GM18502 (cell line): ENCODE measurements at regions not wholly inside any gene's neighbourhood (a gene's known extent, or its start where the extent isn't known, plus 50 kb on each side); places are given as distances from the start of the nearest gene placed in this dataset.

Experiments used
- ATAC-seq: cut with Tn5 transposase; IDR thresholded peaks from one replicate; pipeline ENCODE4 v1.9.1; 2021; ENCODE audit warnings: mild to moderate bottlenecking; ENCODE audit not compliant: unreplicated experiment, poor library complexity

- no peak for ATAC-seq
These were observed 168.0 kb downstream of the DACT1 start for GRCh38 chr14:58805605-58806409.

- ATAC-seq = no peak
These were observed 169.4 kb downstream of the DACT1 start for GRCh38 chr14:58807191-58807590.

- no peak for ATAC-seq
These were observed 171.1 kb downstream of the DACT1 start for GRCh38 chr14:58808828-58809227.

- no peak for ATAC-seq
These were observed 171.8 kb downstream of the DACT1 start for GRCh38 chr14:58809520-58809919.

GRCh38 chr14:58812050-58812910 is 174.5 kb downstream of the DACT1 start:
- ATAC-seq = peak; percentile 63

GRCh38 chr14:58813745-58814144 is 176.0 kb downstream of the DACT1 start:
- no peak for ATAC-seq

- ATAC-seq = no peak
These were observed 176.7 kb downstream of the DACT1 start for GRCh38 chr14:58814466-58814865.

- no peak for ATAC-seq
These were observed 177.5 kb downstream of the DACT1 start for GRCh38 chr14:58815161-58815701.

- no peak for ATAC-seq
These were observed 178.0 kb downstream of the DACT1 start for GRCh38 chr14:58815794-58816193.

- ATAC-seq = no peak
These were observed 178.8 kb downstream of the DACT1 start for GRCh38 chr14:58816416-58817115.

GRCh38 chr14:58817846-58818245 is 180.1 kb downstream of the DACT1 start:
- no peak for ATAC-seq

GRCh38 chr14:58820032-58820431 is 182.3 kb downstream of the DACT1 start:
- no peak for ATAC-seq

GRCh38 chr14:58821421-58821820 is 183.7 kb downstream of the DACT1 start:
- ATAC-seq = no peak

GRCh38 chr14:58822856-58823255 is 185.1 kb downstream of the DACT1 start:
- no peak for ATAC-seq

- ATAC-seq = no peak
These were observed 185.6 kb downstream of the DACT1 start for GRCh38 chr14:58823312-58823711.

GRCh38 chr14:58824106-58824505 is 186.3 kb downstream of the DACT1 start:
- no peak for ATAC-seq

GRCh38 chr14:58824796-58825195 is 187.0 kb downstream of the DACT1 start:
- ATAC-seq = no peak

GRCh38 chr14:58825606-58826005 is 187.8 kb downstream of the DACT1 start:
- ATAC-seq = no peak

GRCh38 chr14:58826845-58827686 is 189.3 kb downstream of the DACT1 start:
- no peak for ATAC-seq

GRCh38 chr14:58828298-58828697 is 190.5 kb downstream of the DACT1 start:
- ATAC-seq = no peak
